GM12878 (cell line): ENCODE measurements at regions not wholly inside any gene's neighbourhood (a gene's known extent, or its start where the extent isn't known, plus 50 kb on each side); places are given as distances from the start of the nearest gene placed in this dataset.

Source experiments
- ATAC-seq: fragments of 200-7000 bp; cut with Tn5 transposase; 3 replicates; pipeline ENCODE4 v1.9.1; 2020; ENCODE audit warnings: mild to moderate bottlenecking, moderate library complexity
- BruUV-seq: library from RNA; stranded (reverse); fragments of 400-500 nt; replicated peaks from 2 replicates; lab custom pipeline; 2021; lab: Mats Ljungman, UMichigan
- CTCF ChIA-PET: fragments of 300-600 bp; sonication (Branson Sonifier 250); formaldehyde crosslinking; extraction: SDS; loops from one replicate; lab custom pipeline; 2021; ENCODE audit warnings: inconsistent platforms; lab: Yijun Ruan, JAX
- POLR2A ChIA-PET: fragments of 350-600 bp; formaldehyde crosslinking; extraction: SDS; loops from one replicate; lab custom pipeline; 2021; ENCODE audit warnings: inconsistent platforms; lab: Charles Lee
- RAD21 ChIA-PET: fragments of 300-600 bp; sonication (Branson Sonifier 250); formaldehyde crosslinking; loops from one replicate; lab custom pipeline; 2023; ENCODE audit warnings: antibody characterized with exemption; ENCODE audit not compliant: unreplicated experiment; lab: Charles Lee
- SMC1A ChIA-PET: fragments of 300-600 bp; sonication (Branson Sonifier 250); formaldehyde crosslinking; loops from one replicate; lab custom pipeline; 2023; ENCODE audit not compliant: unreplicated experiment, uncharacterized antibody; lab: Charles Lee
- DNase-seq: peaks from one replicate; pipeline ENCODE4 v3.0.0-alpha.2; 2011; ENCODE audit warnings: low read depth, low spot score
- FAIRE-seq: peaks from 3 replicates; lab custom pipeline; 2011; peaks lifted over from hg19 to GRCh38; lab: Jason Lieb, UNC
- H2AFZ ChIP-seq: 2 replicates; pipeline ENCODE4 v1.6.0; 2011; ENCODE audit warnings: low read depth, low read length, control low read depth; ENCODE audit not compliant: control insufficient read depth
- H3K27ac ChIP-seq: 2 replicates; pipeline ENCODE4 v1.5.1; 2011; ENCODE audit warnings: control low read depth; ENCODE audit not compliant: control insufficient read depth, insufficient read depth
- H3K27me3 ChIP-seq, 2 experiments: replicated peaks in 1 of 2; 2 replicates each; pipeline versions ENCODE4 v1.6.0 to v1.6.1; 2011; ENCODE audit warnings: low read length in 1 of 2; ENCODE audit not compliant: control insufficient read depth in 2 of 2, insufficient read depth in 2 of 2
- H3K36me3 ChIP-seq, 2 experiments: 2 replicates each; pipeline ENCODE4 v1.5.1; 2011; ENCODE audit warnings: low read length in 1 of 2; ENCODE audit not compliant: control insufficient read depth in 2 of 2, insufficient read depth in 2 of 2
- H3K4me1 ChIP-seq: 2 replicates; pipeline ENCODE4 v1.6.1; 2011; ENCODE audit warnings: mild to moderate bottlenecking, low read length, moderate library complexity, mixed read lengths; ENCODE audit not compliant: control insufficient read depth, insufficient read depth
- H3K4me2 ChIP-seq: 2 replicates; pipeline ENCODE4 v1.6.0; 2011; ENCODE audit warnings: control low read depth; ENCODE audit not compliant: control insufficient read depth, insufficient read depth
- H3K4me3 ChIP-seq: fragments of 200-600 bp; sonication (generic); 2 replicates; pipeline ENCODE4 v1.5.1; 2016
- H3K79me2 ChIP-seq: 2 replicates; pipeline ENCODE4 v1.6.0; 2011; ENCODE audit warnings: low read length; ENCODE audit not compliant: control insufficient read depth, insufficient read depth
- H3K9ac ChIP-seq: 2 replicates; pipeline ENCODE4 v1.8.0; 2011; ENCODE audit warnings: low read length, control low read depth, mixed read lengths; ENCODE audit not compliant: control insufficient read depth, insufficient read depth
- H3K9me3 ChIP-seq: replicated peaks from 3 replicates; pipeline ENCODE4 v1.5.1; 2011; ENCODE audit warnings: mild to moderate bottlenecking, low read length; ENCODE audit not compliant: control insufficient read depth, insufficient read depth
- H4K20me1 ChIP-seq: 2 replicates; pipeline ENCODE4 v1.6.0; 2011; ENCODE audit not compliant: control insufficient read depth, insufficient read depth
- CBFB ChIP-seq: IDR thresholded peaks from 2 replicates; pipeline ENCODE4 v1.6.1; 2016; ENCODE audit warnings: antibody characterized with exemption, low read depth
- ESRRA ChIP-seq: IDR thresholded peaks from 2 replicates; pipeline ENCODE4 v1.6.1; 2012; ENCODE audit warnings: mild to moderate bottlenecking, low read length, improper control_type of control experiment
- FOXM1 ChIP-seq: IDR thresholded peaks from 2 replicates; pipeline ENCODE4 v1.6.1; 2012; ENCODE audit warnings: low read depth, mild to moderate bottlenecking, inconsistent platforms, low read length, moderate library complexity
- IRF4 ChIP-seq: IDR thresholded peaks from 2 replicates; pipeline ENCODE4 v1.6.1; 2011; ENCODE audit warnings: low read depth, low read length
- IRF5 ChIP-seq: fragments of 450-650 bp; IDR thresholded peaks from 2 replicates; pipeline ENCODE4 v1.6.1; 2017; ENCODE audit warnings: borderline replicate concordance
- MTA3 ChIP-seq: IDR thresholded peaks from 2 replicates; pipeline ENCODE4 v1.6.1; 2012; ENCODE audit warnings: low read length, inconsistent platforms, borderline replicate concordance
- MYB ChIP-seq: fragments of 150-350 bp; IDR thresholded peaks from 2 replicates; pipeline ENCODE4 v1.6.1; 2014; ENCODE audit warnings: mild to moderate bottlenecking, low read depth, low read length, borderline replicate concordance
- NR2F1 ChIP-seq: fragments of 450-650 bp; conservative IDR thresholded peaks from 2 replicates; pipeline ENCODE4 v1.6.1; 2017; ENCODE audit warnings: mild to moderate bottlenecking
- RBBP5 ChIP-seq: fragments of 200-600 bp; sonication (generic); conservative IDR thresholded peaks from 2 replicates; pipeline ENCODE4 v1.6.1; 2016
- RCOR1 ChIP-seq: conservative IDR thresholded peaks from 2 replicates; pipeline ENCODE4 v1.6.1; 2012; ENCODE audit warnings: low read depth, low read length, improper control_type of control experiment
- SIN3A ChIP-seq: IDR thresholded peaks from 2 replicates; pipeline ENCODE4 v1.6.1; 2012; ENCODE audit warnings: low read depth, low read length, improper control_type of control experiment
- SIX5 ChIP-seq: IDR thresholded peaks from 2 replicates; pipeline ENCODE4 v1.6.1; 2011; ENCODE audit warnings: mild to moderate bottlenecking, low read depth, low read length, moderate library complexity; ENCODE audit not compliant: severe bottlenecking
- SUZ12 ChIP-seq: fragments of 200-600 bp; sonication (generic); IDR thresholded peaks from one replicate; pipeline ENCODE4 v1.6.1; 2018; ENCODE audit warnings: antibody characterized with exemption, mild to moderate bottlenecking; ENCODE audit not compliant: unreplicated experiment
- ZNF217 ChIP-seq: fragments of 450-650 bp; IDR thresholded peaks from 2 replicates; pipeline ENCODE4 v1.6.1; 2017; ENCODE audit warnings: antibody characterized with exemption, mild to moderate bottlenecking
- ZNF274 ChIP-seq: IDR thresholded peaks from one replicate; pipeline ENCODE4 v1.8.0; 2011; ENCODE audit not compliant: insufficient read length, insufficient read depth
- WGBS: methylation state at CpG from one replicate; pipeline ENCODE4 v1.1.6; 2016; ENCODE audit warnings: low lambda C conversion rate; ENCODE audit not compliant: insufficient replicate concordance, insufficient coverage; ENCODE audit errors: missing lambda C conversion rate; 5-methylcytosine and 5-hydroxymethylcytosine counted together
- in situ Hi-C: fragments of 300-500 bp; cut with MboI; formaldehyde crosslinking; loops from 9 replicates; pipeline ENCODE4 v1.14.3; 2018; ENCODE audit warnings: mixed read lengths
- intact Hi-C: fragments of 100-400 bp; cut with micrococcal nuclease; formaldehyde crosslinking; loops from one replicate; pipeline ENCODE4 v1.14.2; 2022; ENCODE audit not compliant: unreplicated experiment
- TF ChIP-seq, protein P1 (sequence below): IDR thresholded peaks from 2 replicates; pipeline ENCODE4 v1.6.1; 2011; ENCODE audit warnings: low read depth, low read length, improper control_type of control experiment, borderline replicate concordance
- TF ChIP-seq, protein P2 (sequence below): IDR thresholded peaks from 2 replicates; pipeline ENCODE4 v1.6.1; 2011; ENCODE audit warnings: low read depth, mild to moderate bottlenecking, low read length, moderate library complexity, borderline replicate concordance; ENCODE audit errors: extremely low read depth

DNA sequence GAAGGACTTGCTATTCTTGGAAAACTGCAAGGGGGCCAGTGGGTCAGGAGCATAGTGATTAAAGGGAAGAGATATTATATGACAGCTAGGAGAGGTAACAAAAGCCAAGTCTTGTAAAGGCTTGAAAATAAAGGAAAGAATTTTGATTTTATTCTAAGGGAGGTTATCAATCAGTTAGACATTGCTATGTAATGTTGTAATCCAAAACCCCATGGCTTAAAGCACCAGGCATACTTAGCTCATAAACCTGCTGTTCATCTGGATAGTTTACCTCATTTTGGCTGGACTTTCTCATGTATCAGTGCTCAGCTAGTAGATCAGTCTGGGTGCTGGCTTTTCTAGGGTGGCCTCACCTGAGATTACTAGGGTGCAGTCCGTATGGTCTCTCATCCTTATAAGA is 680.9 kb upstream of the LMO3 start:
- intact Hi-C loops, result no loop called here
- no peak overlapping the region for H3K27ac ChIP-seq
- RAD21 ChIA-PET, result no interaction called here
- no peaks in the 10 kb centered on the region for H3K9me3 ChIP-seq
- TF ChIP-seq SUZ12 (no peak), SIX5 (no peak), SIN3A (no peak), CBFB (no peak), ZNF217 (no peak), NR2F1 (no peak), ESRRA (no peak), FOXM1 (no peak), RBBP5 (no peak), IRF5 (no peak), ZNF274 (no peak), IRF4 (no peak), RCOR1 (no peak), MTA3 (no peak), MYB (no peak)
- TF ChIP-seq, protein P1, sequence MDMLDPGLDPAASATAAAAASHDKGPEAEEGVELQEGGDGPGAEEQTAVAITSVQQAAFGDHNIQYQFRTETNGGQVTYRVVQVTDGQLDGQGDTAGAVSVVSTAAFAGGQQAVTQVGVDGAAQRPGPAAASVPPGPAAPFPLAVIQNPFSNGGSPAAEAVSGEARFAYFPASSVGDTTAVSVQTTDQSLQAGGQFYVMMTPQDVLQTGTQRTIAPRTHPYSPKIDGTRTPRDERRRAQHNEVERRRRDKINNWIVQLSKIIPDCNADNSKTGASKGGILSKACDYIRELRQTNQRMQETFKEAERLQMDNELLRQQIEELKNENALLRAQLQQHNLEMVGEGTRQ, result no peak
- TF ChIP-seq, protein P2, sequence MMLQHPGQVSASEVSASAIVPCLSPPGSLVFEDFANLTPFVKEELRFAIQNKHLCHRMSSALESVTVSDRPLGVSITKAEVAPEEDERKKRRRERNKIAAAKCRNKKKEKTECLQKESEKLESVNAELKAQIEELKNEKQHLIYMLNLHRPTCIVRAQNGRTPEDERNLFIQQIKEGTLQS, result no peak
- TF ChIP-seq, all 136 proteins: peak for 0
- Histone ChIP-seq H3K4me2 (no peak overlapping the region), H2AFZ (no peak overlapping the region), H4K20me1 (no peaks in the 10 kb centered on the region), H3K79me2 (no peaks in the 10 kb centered on the region), H3K4me1 (no peaks in the 10 kb centered on the region), H3K4me3 (no peak overlapping the region), H3K27me3 (no peaks in the 10 kb centered on the region), H3K9ac (no peak overlapping the region), H3K36me3 (no peaks in the 10 kb centered on the region)
- POLR2A ChIA-PET, result no interaction called here
- in situ Hi-C loops, result no loop called here
- SMC1A ChIA-PET, result no interaction called here
- no peak for ATAC-seq
- FAIRE-seq, result no peak
- BruUV-seq, result no TSS peak
- WGBS, result 47% methylated on average over 1 of the region's 1 CpG
- no peak for DNase-seq
- CTCF ChIA-PET, result interaction anchor here (0.6 kb wide), 1 partner anchor 303 kb away, joined by 3 read pairs; no protein-coding TSS in a partner anchor
